ENCODE measurements at regions not wholly inside any gene's neighbourhood (a gene's known extent, or its start where the extent isn't known, plus 50 kb on each side); places are given as distances from the start of the nearest gene placed in this dataset.

DNA sequence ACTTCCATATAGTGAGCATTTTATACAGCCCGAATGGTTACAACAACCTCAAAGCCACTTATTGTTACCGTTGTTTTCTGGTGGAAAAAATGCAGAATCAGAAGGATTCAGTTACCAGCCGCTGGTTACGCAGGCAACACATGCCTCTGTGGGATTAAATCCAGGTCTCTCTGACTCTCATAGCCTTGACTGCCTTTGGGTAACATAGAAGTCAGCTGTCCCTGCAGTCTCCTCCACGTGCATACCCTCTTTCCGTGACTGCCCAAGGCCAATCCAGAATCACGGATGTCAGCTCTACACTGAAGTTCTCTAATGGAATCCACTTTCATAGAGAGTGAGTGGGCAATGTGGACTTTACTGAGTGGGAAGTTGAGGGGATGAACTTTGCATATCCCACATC, 189.5 kb upstream of the DNAJC19 start (continued):
- no peak for TF ChIP-seq RNF2 (IDR thresholded peaks at IDR 0.05; ENCODE audit: borderline replicate concordance, low read depth, low read length, missing control alignments, poor library complexity, severe bottlenecking)
- TF ChIP-seq, protein P1, sequence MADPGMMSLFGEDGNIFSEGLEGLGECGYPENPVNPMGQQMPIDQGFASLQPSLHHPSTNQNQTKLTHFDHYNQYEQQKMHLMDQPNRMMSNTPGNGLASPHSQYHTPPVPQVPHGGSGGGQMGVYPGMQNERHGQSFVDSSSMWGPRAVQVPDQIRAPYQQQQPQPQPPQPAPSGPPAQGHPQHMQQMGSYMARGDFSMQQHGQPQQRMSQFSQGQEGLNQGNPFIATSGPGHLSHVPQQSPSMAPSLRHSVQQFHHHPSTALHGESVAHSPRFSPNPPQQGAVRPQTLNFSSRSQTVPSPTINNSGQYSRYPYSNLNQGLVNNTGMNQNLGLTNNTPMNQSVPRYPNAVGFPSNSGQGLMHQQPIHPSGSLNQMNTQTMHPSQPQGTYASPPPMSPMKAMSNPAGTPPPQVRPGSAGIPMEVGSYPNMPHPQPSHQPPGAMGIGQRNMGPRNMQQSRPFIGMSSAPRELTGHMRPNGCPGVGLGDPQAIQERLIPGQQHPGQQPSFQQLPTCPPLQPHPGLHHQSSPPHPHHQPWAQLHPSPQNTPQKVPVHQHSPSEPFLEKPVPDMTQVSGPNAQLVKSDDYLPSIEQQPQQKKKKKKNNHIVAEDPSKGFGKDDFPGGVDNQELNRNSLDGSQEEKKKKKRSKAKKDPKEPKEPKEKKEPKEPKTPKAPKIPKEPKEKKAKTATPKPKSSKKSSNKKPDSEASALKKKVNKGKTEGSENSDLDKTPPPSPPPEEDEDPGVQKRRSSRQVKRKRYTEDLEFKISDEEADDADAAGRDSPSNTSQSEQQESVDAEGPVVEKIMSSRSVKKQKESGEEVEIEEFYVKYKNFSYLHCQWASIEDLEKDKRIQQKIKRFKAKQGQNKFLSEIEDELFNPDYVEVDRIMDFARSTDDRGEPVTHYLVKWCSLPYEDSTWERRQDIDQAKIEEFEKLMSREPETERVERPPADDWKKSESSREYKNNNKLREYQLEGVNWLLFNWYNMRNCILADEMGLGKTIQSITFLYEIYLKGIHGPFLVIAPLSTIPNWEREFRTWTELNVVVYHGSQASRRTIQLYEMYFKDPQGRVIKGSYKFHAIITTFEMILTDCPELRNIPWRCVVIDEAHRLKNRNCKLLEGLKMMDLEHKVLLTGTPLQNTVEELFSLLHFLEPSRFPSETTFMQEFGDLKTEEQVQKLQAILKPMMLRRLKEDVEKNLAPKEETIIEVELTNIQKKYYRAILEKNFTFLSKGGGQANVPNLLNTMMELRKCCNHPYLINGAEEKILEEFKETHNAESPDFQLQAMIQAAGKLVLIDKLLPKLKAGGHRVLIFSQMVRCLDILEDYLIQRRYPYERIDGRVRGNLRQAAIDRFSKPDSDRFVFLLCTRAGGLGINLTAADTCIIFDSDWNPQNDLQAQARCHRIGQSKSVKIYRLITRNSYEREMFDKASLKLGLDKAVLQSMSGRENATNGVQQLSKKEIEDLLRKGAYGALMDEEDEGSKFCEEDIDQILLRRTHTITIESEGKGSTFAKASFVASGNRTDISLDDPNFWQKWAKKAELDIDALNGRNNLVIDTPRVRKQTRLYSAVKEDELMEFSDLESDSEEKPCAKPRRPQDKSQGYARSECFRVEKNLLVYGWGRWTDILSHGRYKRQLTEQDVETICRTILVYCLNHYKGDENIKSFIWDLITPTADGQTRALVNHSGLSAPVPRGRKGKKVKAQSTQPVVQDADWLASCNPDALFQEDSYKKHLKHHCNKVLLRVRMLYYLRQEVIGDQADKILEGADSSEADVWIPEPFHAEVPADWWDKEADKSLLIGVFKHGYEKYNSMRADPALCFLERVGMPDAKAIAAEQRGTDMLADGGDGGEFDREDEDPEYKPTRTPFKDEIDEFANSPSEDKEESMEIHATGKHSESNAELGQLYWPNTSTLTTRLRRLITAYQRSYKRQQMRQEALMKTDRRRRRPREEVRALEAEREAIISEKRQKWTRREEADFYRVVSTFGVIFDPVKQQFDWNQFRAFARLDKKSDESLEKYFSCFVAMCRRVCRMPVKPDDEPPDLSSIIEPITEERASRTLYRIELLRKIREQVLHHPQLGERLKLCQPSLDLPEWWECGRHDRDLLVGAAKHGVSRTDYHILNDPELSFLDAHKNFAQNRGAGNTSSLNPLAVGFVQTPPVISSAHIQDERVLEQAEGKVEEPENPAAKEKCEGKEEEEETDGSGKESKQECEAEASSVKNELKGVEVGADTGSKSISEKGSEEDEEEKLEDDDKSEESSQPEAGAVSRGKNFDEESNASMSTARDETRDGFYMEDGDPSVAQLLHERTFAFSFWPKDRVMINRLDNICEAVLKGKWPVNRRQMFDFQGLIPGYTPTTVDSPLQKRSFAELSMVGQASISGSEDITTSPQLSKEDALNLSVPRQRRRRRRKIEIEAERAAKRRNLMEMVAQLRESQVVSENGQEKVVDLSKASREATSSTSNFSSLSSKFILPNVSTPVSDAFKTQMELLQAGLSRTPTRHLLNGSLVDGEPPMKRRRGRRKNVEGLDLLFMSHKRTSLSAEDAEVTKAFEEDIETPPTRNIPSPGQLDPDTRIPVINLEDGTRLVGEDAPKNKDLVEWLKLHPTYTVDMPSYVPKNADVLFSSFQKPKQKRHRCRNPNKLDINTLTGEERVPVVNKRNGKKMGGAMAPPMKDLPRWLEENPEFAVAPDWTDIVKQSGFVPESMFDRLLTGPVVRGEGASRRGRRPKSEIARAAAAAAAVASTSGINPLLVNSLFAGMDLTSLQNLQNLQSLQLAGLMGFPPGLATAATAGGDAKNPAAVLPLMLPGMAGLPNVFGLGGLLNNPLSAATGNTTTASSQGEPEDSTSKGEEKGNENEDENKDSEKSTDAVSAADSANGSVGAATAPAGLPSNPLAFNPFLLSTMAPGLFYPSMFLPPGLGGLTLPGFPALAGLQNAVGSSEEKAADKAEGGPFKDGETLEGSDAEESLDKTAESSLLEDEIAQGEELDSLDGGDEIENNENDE (IDR thresholded peaks at IDR 0.05; ENCODE audit: insufficient replicate concordance, low read length), result no peak
- no peak for TF ChIP-seq MAFK (IDR thresholded peaks at IDR 0.05; ENCODE audit: low read depth, low read length)
